ENCODE measurements at regions not wholly inside any gene's neighbourhood (a gene's known extent, or its start where the extent isn't known, plus 50 kb on each side); places are given as distances from the start of the nearest gene placed in this dataset.

GRCh38 chr3:176873261-176873660 lies 324.0 kb downstream of the TBL1XR1 start:
- no peak for TF ChIP-seq CTCF (IDR thresholded peaks at IDR 0.05)
- TF ChIP-seq POLR2A (IDR thresholded peaks at IDR 0.05), result no peak
